ENCODE measurements at regions not wholly inside any gene's neighbourhood (a gene's known extent, or its start where the extent isn't known, plus 50 kb on each side); places are given as distances from the start of the nearest gene placed in this dataset.

DNA sequence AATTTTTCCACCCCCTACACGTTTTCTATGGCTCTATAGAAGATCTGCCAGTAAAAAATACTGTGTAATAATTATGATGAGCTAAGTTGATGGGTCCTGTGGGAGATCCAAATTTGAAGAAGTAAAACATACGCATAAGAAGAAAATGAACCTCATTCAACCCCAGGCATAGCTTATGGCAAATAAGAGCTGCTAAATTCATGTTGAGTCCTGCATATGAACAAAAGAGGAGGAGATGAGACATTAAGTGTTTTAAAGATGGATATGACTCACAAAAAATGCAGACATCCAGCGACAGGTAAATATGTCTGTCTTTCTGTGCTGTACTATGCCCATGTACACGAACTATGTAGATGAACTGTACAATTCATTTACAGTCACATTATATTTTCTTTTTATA lies 101.9 kb downstream of the LIG4 start:
- Histone ChIP-seq H3K4me3 (ENCODE audit: insufficient read depth, low read depth, low read length) (no peak overlapping the region), H3K27ac (ENCODE audit: low read depth, low read length) (no peak overlapping the region), H3K4me1 (ENCODE audit: insufficient read depth, low read length) (no peaks in the 10 kb centered on the region), H3K27me3 (ENCODE audit: insufficient read depth, low read length) (no peaks in the 10 kb centered on the region), H3K4me2 (ENCODE audit: low read length) (no peak overlapping the region), H3K36me3 (ENCODE audit: insufficient read depth, low read length) (no peaks in the 10 kb centered on the region), H3K79me2 (ENCODE audit: insufficient read depth, low read length) (no peaks in the 10 kb centered on the region), H2AFZ (ENCODE audit: low read depth, low read length) (no peak overlapping the region), H3K9ac (ENCODE audit: low read length) (no peak overlapping the region), H4K20me1 (ENCODE audit: insufficient read depth, low read length) (no peaks in the 10 kb centered on the region), H3K9me3 (ENCODE audit: insufficient read depth, low read depth, low read length) (no peaks in the 10 kb centered on the region)
- H3K36me3 Mint-ChIP-seq (ENCODE audit: low read depth, unreplicated experiment), result no peaks in the 10 kb centered on the region
- no peak overlapping the region for H3K27ac Mint-ChIP-seq (ENCODE audit: unreplicated experiment)
- no peaks in the 10 kb centered on the region for H3K4me1 Mint-ChIP-seq (ENCODE audit: low read depth, unreplicated experiment)
- TF ChIP-seq CTCF (IDR thresholded peaks at IDR 0.05; ENCODE audit: insufficient read depth, low read depth, low read length), result no peak
- no peak for TF ChIP-seq EZH2 (IDR thresholded peaks at IDR 0.05; ENCODE audit: insufficient read depth, low read length)
- no peak overlapping the region for H3K4me3 Mint-ChIP-seq (ENCODE audit: unreplicated experiment)
- no peaks in the 10 kb centered on the region for H3K9me3 Mint-ChIP-seq (ENCODE audit: unreplicated experiment)
- no peaks in the 10 kb centered on the region for H3K27me3 Mint-ChIP-seq (ENCODE audit: low read depth, unreplicated experiment)
- no peak for DNase-seq (ENCODE audit: low read depth)
- no peak for FAIRE-seq

DNA sequence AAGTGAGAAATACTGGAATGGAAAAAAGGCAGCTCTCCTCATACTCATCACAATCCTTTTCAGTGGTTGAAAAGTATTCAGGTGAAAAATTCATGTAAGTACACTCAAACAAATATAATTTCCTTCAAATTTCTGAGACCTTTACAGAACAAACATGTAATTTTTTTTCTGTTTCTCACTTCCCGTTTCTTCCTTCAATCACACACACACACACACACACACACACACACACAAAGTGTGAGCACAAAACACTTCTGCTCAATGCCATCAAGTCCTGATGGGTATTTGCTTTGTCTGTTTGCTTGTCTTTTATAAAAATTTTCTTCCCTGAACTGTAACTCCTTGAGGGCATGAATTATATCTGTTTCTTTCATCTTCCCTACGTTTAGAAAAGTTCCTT lies 110.6 kb downstream of the LIG4 start:
- FAIRE-seq (no peak), DNase-seq (ENCODE audit: low read depth) (no peak)
- Histone ChIP-seq H3K4me2 (ENCODE audit: low read length) (no peak overlapping the region), H3K4me1 (ENCODE audit: insufficient read depth, low read length) (no peaks in the 10 kb centered on the region), H3K27me3 (ENCODE audit: insufficient read depth, low read length) (no peaks in the 10 kb centered on the region), H4K20me1 (ENCODE audit: insufficient read depth, low read length) (no peaks in the 10 kb centered on the region), H3K4me3 (ENCODE audit: insufficient read depth, low read depth, low read length) (no peak overlapping the region), H2AFZ (ENCODE audit: low read depth, low read length) (no peak overlapping the region), H3K36me3 (ENCODE audit: insufficient read depth, low read length) (no peaks in the 10 kb centered on the region), H3K79me2 (ENCODE audit: insufficient read depth, low read length) (no peaks in the 10 kb centered on the region), H3K9ac (ENCODE audit: low read length) (no peak overlapping the region), H3K9me3 (ENCODE audit: insufficient read depth, low read depth, low read length) (no peaks in the 10 kb centered on the region), H3K27ac (ENCODE audit: low read depth, low read length) (no peak overlapping the region)
- Mint-ChIP-seq H3K27ac (ENCODE audit: unreplicated experiment) (no peak overlapping the region), H3K9me3 (ENCODE audit: unreplicated experiment) (no peaks in the 10 kb centered on the region), H3K4me1 (ENCODE audit: low read depth, unreplicated experiment) (no peaks in the 10 kb centered on the region), H3K4me3 (ENCODE audit: unreplicated experiment) (no peak overlapping the region), H3K36me3 (ENCODE audit: low read depth, unreplicated experiment) (no peaks in the 10 kb centered on the region), H3K27me3 (ENCODE audit: low read depth, unreplicated experiment) (no peaks in the 10 kb centered on the region)
- TF ChIP-seq CTCF (IDR thresholded peaks at IDR 0.05; ENCODE audit: insufficient read depth, low read depth, low read length) (no peak), EZH2 (IDR thresholded peaks at IDR 0.05; ENCODE audit: insufficient read depth, low read length) (no peak)

GRCh38 chr13:108102771-108103170 lies 112.6 kb downstream of the LIG4 start:
- Mint-ChIP-seq H3K4me3 (ENCODE audit: unreplicated experiment) (no peak overlapping the region), H3K27me3 (ENCODE audit: low read depth, unreplicated experiment) (no peaks in the 10 kb centered on the region), H3K4me1 (ENCODE audit: low read depth, unreplicated experiment) (no peaks in the 10 kb centered on the region), H3K36me3 (ENCODE audit: low read depth, unreplicated experiment) (no peaks in the 10 kb centered on the region), H3K27ac (ENCODE audit: unreplicated experiment) (no peak overlapping the region), H3K9me3 (ENCODE audit: unreplicated experiment) (no peaks in the 10 kb centered on the region)
- Histone ChIP-seq H2AFZ (ENCODE audit: low read depth, low read length) (no peak overlapping the region), H3K27ac (ENCODE audit: low read depth, low read length) (no peak overlapping the region), H3K4me2 (ENCODE audit: low read length) (no peak overlapping the region), H3K4me3 (ENCODE audit: insufficient read depth, low read depth, low read length) (no peak overlapping the region), H3K4me1 (ENCODE audit: insufficient read depth, low read length) (no peaks in the 10 kb centered on the region), H3K9me3 (ENCODE audit: insufficient read depth, low read depth, low read length) (no peaks in the 10 kb centered on the region), H3K27me3 (ENCODE audit: insufficient read depth, low read length) (no peaks in the 10 kb centered on the region), H3K36me3 (ENCODE audit: insufficient read depth, low read length) (no peaks in the 10 kb centered on the region), H3K9ac (ENCODE audit: low read length) (no peak overlapping the region), H4K20me1 (ENCODE audit: insufficient read depth, low read length) (no peaks in the 10 kb centered on the region), H3K79me2 (ENCODE audit: insufficient read depth, low read length) (no peaks in the 10 kb centered on the region)
- TF ChIP-seq CTCF (IDR thresholded peaks at IDR 0.05; ENCODE audit: insufficient read depth, low read depth, low read length) (no peak), EZH2 (IDR thresholded peaks at IDR 0.05; ENCODE audit: insufficient read depth, low read length) (no peak)
- no peak for DNase-seq (ENCODE audit: low read depth)
- no peak for FAIRE-seq

Measured in astrocyte (in vitro differentiated cells and primary cell).